Testis (tissue), 2 donors: ENCODE measurements at regions not wholly inside any gene's neighbourhood (a gene's known extent, or its start where the extent isn't known, plus 50 kb on each side); places are given as distances from the start of the nearest gene placed in this dataset.

Experiments used
- CTCF ChIP-seq, 3 experiments: fragments of 450-650 bp in 2 of 3; fragments of 200-600 bp in 1 of 3; sonication (generic) in 1 of 3; IDR thresholded peaks; one replicate each; pipeline ENCODE4 v1.5.1; 2016 to 2019; ENCODE audit warnings: antibody characterized with exemption in 3 of 3, mild to moderate bottlenecking in 2 of 3, moderate library complexity in 1 of 3
- POLR2A ChIP-seq: fragments of 450-650 bp; IDR thresholded peaks from one replicate; pipeline ENCODE4 v1.6.1; 2017; ENCODE audit warnings: antibody characterized with exemption, mild to moderate bottlenecking, moderate library complexity

- TF ChIP-seq CTCF (IDR thresholded peaks at IDR 0.05) (no peak), POLR2A (no peak)
Observed at GRCh38 chrX:110413727-110414124, 55.1 kb downstream of the RTL9 start.
